SKM-1 (cell line): ENCODE measurements at regions not wholly inside any gene's neighbourhood (a gene's known extent, or its start where the extent isn't known, plus 50 kb on each side); places are given as distances from the start of the nearest gene placed in this dataset.

Source experiments
- DNase-seq: peaks from one replicate; lab custom pipeline; 2025; ENCODE audit not compliant: unreplicated experiment; lab: John Stamatoyannopoulos, UW

DNA sequence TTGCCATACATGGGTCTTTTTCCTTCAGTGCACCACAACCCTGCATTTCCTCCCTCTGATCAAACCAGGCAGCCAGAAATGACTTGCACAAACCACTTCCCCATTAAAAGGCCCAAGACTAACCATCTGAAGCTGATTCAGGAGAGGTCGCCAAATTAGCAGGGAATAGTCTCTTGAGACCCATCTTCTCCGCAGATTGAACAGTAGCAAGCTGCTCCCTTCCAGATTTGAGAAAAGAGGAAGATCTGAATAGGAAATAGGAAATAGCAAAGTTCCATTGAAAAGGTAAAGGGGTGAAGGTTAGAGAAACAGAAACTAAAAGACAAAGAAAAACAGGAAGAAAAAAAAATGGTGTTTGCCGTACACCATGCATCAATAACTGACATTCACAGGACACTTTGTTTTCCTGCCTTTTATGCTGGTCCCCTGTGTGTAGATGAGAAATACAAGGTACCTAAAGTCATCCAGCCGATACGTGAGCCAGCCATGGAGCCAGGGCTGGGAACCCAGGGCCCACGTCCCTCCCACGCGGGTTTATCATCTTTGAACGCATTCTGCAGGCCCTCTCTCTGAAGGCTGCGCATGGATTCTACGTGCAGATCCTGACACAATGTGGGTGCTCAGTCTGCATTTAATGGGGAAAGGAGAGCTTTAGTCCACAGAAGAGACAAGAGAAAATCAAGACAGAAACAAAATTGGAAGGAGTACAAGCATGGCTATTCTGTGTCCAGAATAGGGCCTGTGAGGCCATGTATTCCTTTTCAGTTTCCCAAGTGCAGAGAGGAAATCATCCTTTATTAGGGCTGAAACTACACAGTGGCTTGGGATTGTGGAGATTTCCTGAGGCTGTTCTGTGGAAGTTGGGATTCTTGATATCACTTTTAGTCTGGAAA lies 268.4 kb upstream of the NPVF start:
- DNase-seq, result peak; percentile 71

DNA sequence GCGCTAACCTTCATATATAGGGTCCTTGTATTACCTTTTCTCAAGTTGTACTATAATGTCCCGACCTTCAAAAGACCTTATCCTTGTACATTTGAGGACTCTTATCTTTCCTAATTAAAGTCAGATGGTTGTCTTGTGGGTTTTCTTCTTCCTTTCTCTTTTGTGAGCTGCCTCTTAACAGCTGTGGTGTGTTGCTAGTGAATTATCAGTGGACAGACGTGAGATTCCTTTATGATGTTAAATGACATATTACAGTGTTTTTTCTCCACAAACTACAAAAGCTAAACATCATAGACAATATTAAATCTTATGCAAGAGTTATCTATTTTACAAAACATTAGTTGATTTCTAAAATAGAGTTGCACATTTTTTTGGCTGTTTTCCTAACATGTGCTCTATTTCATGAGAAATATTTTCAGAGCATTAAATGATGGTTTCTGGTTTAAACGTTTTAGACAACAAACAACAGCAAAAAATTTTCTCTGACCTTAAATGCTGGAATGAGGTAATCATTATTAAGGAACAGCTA lies 272.2 kb upstream of the NPVF start:
- no peak for DNase-seq

DNA sequence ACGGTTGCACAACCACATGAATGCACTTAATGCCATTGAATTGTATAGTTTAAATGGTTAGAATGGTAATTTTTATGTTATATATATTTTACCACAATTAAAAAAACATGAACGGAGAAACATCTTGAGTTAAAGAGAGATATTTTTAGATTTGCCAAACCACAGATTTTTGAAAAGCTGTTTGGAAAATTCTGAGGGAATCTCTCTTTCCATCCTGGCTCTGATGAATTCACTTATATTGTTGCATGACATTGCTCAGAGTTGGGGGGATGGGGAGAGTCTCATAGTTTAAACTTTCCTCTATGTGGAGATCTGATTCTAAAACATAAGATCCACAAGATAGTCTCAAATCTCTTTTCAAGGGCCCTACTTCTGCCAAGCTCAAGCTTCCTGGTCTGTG lies 275.0 kb upstream of the NPVF start:
- no peak for DNase-seq

DNA sequence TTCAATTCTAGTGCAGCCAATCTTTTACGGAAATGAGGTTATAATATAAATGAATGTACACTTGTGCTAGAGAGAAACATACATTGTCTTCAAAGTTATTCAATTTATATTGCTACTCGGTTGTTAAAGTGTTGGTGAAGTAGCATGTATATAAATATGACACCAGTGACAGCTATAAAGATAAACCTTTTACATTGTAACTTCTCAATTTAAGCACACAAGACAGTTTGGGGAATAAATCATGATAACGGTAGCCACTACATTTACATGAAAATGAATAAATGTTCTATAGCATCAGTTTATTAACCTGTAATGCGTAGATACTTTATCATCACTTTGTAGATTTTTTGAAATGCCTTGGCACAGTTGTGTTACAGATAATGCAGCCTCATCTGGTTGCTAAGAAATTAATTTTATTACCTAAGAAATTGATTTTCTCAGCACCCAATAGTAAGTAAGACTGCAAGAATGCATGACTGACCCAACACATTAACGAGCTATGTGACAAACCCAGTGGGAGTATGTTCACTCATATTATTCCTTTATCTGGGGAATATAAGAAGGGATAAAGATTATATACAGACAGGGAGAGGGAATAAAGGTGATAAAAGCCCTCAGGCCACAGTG lies 283.9 kb upstream of the NPVF start:
- DNase-seq, result no peak

DNA sequence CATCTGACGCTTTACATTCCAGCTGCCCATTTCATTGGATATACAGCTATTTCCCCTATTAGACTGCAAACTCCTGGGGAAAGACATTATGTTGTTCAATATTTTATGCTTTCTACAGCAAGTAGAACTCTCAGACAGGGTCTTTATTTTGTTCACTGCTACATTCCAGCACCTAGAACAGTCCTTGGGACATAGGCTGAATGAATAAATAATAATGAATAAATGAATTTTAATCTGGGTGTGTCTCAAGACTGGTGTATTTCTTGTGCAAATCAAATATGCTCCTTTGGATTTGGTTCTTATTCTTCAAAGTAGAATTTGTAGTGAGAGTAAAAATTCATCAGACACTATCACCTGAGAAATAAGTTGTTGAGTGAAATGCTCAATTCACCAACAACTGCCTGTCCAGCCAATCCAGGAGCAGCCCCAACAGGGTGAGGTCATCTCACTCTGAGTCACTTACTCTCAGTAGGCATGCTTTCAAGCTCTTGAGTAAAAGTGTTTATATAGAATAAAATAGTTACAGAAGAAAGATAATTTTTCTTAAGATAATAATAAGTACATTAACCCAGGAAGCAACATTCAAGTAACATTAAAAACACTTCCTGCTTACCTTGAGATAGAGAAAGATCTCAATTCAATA lies 287.5 kb upstream of the NPVF start:
- no peak for DNase-seq

DNA sequence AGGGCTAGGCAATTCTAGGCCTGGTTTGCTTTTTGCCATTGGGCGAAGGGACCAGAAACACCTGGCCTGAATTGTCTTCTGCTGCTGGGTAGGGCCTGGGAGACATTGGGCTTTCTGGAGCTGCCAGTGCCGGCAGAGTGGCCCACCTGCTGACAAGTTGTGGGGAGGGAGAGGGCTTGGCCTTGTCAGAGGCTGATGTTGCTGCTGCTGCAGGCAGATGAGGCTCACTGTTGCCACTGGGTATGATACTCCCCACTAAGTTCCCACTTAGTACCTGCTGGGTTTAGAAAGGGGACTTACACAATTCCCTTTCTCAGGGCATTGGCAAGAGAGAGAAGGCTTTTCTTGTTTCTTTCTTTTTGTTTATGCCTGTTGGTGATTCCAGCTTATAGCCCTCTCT lies 289.6 kb upstream of the NPVF start:
- DNase-seq, result no peak

DNA sequence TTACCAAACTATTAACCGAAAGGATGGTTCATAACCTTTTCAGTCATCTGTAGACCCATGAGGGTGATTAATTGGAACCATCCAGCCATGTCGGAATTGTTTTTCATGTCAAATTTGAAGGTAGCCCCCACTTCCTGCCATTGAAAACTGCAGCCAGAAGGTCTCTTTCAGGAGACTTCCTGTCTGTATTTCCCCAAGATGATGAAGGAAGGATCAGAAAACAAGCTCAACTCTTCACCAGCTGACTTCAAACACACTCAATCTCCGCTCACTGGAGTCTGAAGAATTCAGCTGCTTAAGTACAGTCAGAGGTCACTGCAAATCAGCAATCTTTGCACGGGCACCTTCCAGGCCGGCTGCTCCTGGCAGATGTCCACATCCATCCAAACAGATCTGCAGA lies 291.7 kb upstream of the NPVF start:
- no peak for DNase-seq

DNA sequence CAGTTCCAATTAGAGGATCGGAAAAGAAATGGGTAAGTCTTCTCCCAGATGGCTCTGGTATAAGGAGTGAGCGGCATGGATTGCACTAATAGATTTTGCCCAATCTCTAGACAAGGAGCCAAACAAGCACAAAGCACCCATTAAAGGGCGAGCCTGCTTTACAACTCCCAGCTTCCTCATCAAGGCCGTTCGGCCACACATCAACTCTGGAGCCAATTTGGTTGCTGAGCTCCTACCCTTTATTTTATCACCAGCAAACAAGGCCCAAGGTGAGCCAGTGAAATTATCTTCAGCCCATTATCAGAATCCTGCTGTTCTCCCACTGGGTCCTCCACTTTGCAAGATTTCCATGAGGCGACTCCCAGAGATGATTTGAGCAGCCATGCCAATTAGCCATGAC lies 292.2 kb upstream of the NPVF start:
- no peak for DNase-seq

DNA sequence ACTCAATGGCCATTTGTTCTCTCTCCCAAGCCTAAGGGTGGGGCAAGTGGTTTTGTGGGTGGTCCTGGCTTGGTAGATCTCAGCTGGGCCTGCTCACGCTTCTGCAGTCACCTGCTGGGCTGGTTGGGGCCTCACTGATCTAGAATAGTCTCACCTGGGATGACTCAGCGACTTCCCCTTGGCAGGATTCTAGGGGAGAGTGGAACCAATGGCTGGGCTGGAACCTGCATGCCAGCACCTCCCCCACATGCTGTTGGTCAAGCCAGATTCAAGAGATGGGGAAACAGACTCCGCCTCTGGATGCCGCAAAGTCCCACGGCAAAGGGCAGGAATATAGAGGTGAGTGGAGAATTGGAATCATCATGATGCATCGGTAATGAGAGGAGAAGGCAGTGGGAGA lies 292.9 kb upstream of the NPVF start:
- no peak for DNase-seq

DNA sequence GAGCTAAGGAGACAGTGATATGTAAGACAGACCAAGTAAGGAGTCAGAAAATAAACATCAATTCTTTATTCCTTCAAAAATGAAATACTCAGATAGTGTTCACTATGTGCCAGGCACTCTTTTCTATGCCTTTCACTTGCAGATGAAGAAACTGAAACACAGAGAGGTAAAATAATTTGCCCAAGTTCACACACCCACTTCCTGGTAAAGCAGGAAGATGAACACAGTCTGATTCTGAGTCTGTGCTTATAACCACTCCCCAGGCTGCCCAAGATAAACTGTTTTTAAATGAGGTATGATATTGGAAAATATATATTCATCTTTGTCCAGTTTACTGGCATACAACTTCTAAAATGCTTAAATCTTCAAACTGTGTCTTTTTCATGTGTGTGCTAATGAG lies 294.4 kb upstream of the NPVF start:
- DNase-seq, result no peak

DNA sequence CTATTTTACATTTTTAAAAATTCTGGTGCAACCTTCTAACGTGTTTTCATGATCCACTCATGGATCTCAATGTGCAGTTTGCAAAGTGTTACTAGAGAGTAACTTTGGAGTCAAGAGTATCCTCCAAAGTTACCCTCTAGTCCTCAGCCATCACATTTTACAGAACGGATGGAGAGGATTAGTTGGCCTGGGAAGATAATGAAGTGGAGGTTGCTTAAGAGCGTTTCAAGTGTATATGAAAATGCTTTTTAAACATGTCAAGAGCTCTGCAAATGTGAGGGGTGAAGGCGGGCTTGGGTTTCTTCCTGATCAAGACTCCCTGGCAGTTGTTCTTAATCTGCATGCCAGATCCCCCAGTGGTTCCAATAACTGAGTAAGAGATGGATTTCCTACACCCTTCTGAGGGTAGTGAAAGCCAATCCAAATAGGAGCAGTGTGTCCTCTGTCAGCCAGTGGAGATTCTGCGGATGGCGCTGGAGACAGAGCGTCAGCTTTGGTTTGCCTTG lies 299.4 kb upstream of the NPVF start:
- no peak for DNase-seq

DNA sequence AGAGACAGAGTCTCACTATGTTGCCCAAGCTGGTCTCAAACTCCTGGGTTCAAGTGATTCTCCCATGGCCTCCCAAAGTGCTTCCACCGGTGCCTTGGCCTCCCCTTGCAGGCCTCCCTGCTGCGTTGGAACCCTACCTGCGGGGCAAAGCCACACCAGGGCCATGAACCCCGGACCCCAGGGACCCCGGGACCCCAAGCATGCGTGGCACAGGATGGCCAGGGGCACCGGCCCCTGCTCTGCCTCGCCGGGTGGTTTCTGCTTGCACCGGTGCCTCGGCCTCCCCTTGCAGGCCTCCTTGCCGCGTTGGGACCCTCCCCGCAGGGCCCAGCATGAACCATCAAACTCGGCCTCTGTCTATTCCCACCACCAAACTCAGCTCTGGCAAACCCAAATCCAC lies 301.0 kb upstream of the NPVF start:
- no peak for DNase-seq

DNA sequence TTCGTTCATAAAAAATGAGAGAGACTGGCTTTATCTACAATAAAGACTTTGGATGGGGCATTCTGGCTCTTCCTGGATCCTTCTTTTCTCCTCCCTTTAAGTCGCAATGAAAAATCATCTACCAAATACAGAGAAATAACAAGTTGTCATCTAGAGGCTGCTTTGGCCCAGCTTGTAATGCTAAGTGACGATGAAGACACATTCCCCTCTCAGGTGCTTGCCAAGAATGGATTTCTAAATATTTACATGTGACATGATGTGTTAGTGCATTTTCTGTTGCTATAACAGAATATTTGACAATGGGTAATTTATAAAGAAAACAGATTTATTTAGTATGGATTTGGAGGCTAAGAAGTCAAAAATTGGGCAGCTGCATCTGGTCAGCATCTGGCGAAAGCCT lies 308.6 kb upstream of the NPVF start:
- no peak for DNase-seq

DNA sequence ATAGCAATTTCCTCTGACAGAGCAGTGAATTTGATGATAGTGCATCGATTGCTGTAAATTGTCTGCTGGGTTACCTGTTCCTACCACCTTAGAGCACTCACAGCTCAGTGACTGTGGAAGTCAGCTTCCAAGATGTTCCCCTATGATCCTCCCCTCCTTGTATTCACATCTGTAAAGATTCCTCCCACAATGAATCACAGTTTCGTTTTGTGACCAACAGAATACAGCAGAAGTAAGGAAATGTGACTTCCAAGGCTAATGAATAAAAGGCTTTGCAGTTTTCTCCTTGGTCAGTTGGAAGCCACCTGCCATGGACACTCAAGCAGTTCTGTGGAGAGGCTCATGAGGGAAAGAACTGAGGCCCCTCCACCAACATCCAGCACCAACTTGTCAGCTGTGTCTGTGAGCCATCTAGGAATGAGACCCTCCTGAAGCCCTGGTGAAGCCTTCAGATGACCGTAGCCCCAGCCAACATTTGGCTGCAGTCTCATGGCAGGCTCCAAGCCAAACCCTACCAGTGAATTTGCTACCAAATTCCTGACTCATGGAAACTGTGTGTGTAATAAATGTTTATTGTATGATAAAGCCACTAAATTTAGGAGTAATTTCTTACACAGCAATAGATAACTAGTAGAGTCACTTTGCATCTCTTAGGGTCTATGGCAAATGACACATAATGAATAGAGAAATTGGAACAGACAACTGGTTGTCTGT lies 309.5 kb upstream of the NPVF start:
- no peak for DNase-seq

DNA sequence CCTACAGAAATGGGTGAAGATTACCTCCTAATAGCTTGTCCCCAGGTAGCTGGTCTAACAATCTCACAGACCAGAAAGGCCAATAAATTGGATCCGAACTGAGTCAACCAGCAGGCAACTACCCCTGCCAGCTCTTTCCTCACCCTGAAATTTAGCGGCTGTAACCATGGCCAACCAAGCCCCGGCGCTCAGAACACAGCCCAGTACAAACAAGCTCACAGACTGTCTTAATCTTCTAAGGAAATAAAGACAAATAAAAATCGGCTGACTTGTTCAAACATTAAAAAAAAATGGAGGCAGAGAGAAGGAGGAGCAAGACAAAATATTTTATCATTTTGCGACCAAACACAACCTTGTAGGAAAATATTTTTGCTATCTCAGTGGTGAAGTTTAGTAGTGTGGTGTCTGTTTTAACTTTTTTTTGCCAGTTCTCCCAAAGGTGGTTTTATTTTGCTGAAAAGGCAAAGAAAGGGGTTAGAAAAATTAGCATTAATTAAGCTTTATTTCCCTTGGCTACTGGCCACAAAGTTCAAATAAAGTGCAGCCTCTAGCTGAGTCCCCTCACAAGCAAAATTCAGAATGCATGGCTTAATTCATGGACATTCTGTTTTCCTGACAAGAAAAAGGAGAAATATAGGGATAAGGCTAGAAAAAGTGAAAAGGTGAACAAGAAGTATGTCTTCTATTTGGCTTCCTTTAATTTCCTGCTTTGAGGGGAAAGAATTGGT lies 313.0 kb upstream of the NPVF start:
- no peak for DNase-seq

DNA sequence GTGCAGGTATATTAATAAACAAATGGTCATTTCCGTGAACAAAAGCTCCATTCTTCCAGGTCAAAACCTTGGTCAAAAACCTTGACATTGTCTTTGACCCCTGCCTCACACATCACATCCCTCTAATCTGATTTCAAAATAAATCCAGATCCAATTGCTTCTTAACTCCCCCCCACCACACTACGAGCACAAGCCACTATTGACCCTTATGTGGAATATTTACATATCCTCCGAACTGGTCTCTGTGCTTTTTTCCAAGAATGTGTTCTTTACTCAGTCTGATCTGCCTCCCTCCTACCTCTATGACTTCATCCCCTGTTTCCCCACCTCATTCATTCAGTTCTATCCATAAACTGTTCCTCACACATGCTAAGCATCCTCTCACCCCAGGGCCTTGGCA lies 313.6 kb upstream of the NPVF start:
- DNase-seq, result no peak

DNA sequence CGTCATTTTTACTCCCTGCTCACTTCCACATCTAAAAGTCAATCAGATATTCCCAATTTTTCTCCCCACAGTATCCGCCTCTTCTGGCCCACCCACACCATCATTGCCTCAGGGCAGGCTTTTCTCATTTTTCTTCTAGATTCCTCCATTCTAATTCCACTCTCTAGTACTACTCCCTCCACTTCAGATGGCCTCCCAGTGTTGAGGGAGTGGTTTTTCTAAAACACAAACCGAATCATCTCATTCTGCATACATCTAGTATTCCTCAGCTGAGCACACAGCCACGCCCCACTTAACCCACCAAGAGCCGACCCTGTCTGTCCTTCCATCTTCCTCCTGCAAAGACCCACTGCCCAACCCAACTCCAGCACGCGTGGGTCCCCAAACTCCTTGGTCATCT lies 314.9 kb upstream of the NPVF start:
- DNase-seq, result no peak

DNA sequence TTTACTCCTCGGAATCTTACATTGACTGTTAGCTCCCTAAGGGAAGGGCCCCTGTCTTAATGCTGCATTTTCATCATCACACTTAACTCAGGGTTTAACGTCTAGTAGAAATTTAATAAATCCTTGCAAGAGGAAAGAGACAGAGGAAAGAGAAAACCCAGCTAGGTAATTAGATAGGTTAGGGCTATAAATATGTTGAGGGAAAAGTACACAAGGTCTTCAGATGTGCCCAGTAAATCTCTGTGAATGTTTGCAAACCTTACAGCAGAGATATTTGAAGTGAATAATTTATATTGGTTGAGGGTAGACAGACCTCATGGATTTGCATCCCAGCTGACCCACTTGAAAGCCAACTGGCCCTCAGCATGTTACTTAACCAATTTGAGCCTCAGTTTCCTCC lies 315.5 kb upstream of the NPVF start:
- no peak for DNase-seq

DNA sequence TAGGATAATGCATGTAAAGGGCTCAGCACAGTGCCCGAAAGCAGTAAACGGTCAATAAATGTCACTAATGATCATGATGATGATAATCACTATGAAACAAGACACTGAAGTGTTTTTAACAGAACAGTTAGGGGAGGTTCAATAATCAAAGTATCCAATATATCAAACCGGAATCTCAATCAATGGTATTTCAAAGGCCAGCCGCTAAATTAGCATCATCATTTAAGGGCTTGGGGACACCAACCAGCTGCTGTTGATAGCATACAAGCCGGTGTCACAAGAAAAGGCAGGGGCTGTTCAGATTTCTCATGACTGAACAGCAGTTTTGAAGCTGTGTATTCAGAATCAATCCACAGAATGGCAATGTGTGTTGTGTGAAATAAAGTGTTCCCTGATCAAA lies 316.0 kb upstream of the NPVF start:
- DNase-seq, result no peak
